MCF 10A (cell line): ENCODE measurements at regions not wholly inside any gene's neighbourhood (a gene's known extent, or its start where the extent isn't known, plus 50 kb on each side); places are given as distances from the start of the nearest gene placed in this dataset.

Source experiments
- BruUV-seq: library from RNA; stranded (reverse); fragments of 400-500 nt; replicated peaks from 2 replicates; lab custom pipeline; 2021; lab: Mats Ljungman, UMichigan
- CTCF ChIA-PET: fragments of 300-600 bp; sonication (Branson Sonifier 250); formaldehyde crosslinking; extraction: SDS; loops from one replicate; lab custom pipeline; 2021; ENCODE audit warnings: antibody characterized with exemption, inconsistent platforms; lab: Yijun Ruan, JAX
- POLR2A ChIA-PET: fragments of 300-600, 350-650 bp; sonication (Branson Sonifier 250); formaldehyde crosslinking; extraction: SDS; loops from one replicate; lab custom pipeline; 2020; ENCODE audit warnings: antibody characterized with exemption, inconsistent platforms; lab: Yijun Ruan, JAX
- DNase-seq: peaks from one replicate; pipeline ENCODE4 v3.0.0-alpha.2; 2018; ENCODE audit not compliant: unreplicated experiment
- H3K27ac Mint-ChIP-seq: one replicate; pipeline ENCODE4 v1.8.0; 2022; ENCODE audit warnings: mild to moderate bottlenecking, low read depth, mixed read lengths; ENCODE audit not compliant: unreplicated experiment
- H3K27me3 Mint-ChIP-seq: one replicate; pipeline ENCODE4 v1.8.0; 2022; ENCODE audit warnings: mixed read lengths; ENCODE audit not compliant: insufficient read depth, unreplicated experiment
- H3K36me3 Mint-ChIP-seq: one replicate; pipeline ENCODE4 v1.8.0; 2022; ENCODE audit warnings: mild to moderate bottlenecking, moderate library complexity, mixed read lengths; ENCODE audit not compliant: insufficient read depth, unreplicated experiment
- H3K4me1 Mint-ChIP-seq: one replicate; pipeline ENCODE4 v1.8.0; 2022; ENCODE audit warnings: mixed read lengths; ENCODE audit not compliant: insufficient read depth, unreplicated experiment
- H3K4me3 Mint-ChIP-seq: one replicate; pipeline ENCODE4 v1.8.0; 2022; ENCODE audit warnings: mild to moderate bottlenecking, moderate library complexity, mixed read lengths; ENCODE audit not compliant: unreplicated experiment
- H3K9me3 Mint-ChIP-seq: one replicate; pipeline ENCODE4 v1.8.0; 2022; ENCODE audit warnings: mixed read lengths; ENCODE audit not compliant: unreplicated experiment
- intact Hi-C: fragments of 100-400 bp; cut with micrococcal nuclease; formaldehyde crosslinking; loops from 2 replicates; pipeline ENCODE4 v1.14.1; 2022
- TF ChIP-seq, protein P1 (sequence below): fragments of 200-600 bp; IDR thresholded peaks from one replicate; pipeline ENCODE4 v1.8.0; 2022; ENCODE audit warnings: antibody characterized with exemption, mild to moderate bottlenecking; ENCODE audit not compliant: unreplicated experiment

DNA sequence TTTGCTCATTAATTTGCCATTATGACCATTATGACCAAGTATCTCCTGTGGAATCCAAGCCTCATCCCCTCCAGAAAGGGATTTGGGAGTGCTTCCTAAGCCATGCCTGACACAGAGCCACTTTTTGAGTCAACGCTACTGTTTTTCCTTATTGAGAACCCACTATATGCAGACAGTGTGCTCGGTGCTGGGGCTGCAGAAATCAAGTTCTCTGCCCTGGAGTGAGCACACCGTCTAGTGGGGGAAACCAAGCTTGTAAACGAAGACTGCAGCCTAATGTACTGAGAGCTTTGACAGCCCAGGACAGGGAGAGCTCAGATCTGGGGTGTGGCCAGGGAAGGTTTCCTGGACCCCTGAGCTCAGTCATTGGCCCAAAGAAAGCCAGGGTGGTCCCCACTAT lies 111.0 kb downstream of the ENGASE start:
- CTCF ChIA-PET: interaction anchor here (0.7 to 9.2 kb wide), 4 partner anchors 98 to 368 kb away, joined by 3 to 212 read pairs (median 6); no protein-coding TSS in a partner anchor
- DNase-seq: no peak
- Mint-ChIP-seq H3K9me3 (no peaks in the 10 kb centered on the region), H3K27ac (no peak overlapping the region), H3K4me3 (no peak overlapping the region), H3K36me3 (peaks cover 6% of the 10 kb centered on the region), H3K4me1 (no peaks in the 10 kb centered on the region), H3K27me3 (peaks cover 71% of the 10 kb centered on the region)
- BruUV-seq: no TSS peak
- intact Hi-C loops: no loop called here
- TF ChIP-seq, protein P1, sequence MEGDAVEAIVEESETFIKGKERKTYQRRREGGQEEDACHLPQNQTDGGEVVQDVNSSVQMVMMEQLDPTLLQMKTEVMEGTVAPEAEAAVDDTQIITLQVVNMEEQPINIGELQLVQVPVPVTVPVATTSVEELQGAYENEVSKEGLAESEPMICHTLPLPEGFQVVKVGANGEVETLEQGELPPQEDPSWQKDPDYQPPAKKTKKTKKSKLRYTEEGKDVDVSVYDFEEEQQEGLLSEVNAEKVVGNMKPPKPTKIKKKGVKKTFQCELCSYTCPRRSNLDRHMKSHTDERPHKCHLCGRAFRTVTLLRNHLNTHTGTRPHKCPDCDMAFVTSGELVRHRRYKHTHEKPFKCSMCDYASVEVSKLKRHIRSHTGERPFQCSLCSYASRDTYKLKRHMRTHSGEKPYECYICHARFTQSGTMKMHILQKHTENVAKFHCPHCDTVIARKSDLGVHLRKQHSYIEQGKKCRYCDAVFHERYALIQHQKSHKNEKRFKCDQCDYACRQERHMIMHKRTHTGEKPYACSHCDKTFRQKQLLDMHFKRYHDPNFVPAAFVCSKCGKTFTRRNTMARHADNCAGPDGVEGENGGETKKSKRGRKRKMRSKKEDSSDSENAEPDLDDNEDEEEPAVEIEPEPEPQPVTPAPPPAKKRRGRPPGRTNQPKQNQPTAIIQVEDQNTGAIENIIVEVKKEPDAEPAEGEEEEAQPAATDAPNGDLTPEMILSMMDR: no peak
- POLR2A ChIA-PET: interaction anchor here (0.9 kb wide), 1 partner anchor 42 kb away, joined by 5 read pairs; no protein-coding TSS in a partner anchor

DNA sequence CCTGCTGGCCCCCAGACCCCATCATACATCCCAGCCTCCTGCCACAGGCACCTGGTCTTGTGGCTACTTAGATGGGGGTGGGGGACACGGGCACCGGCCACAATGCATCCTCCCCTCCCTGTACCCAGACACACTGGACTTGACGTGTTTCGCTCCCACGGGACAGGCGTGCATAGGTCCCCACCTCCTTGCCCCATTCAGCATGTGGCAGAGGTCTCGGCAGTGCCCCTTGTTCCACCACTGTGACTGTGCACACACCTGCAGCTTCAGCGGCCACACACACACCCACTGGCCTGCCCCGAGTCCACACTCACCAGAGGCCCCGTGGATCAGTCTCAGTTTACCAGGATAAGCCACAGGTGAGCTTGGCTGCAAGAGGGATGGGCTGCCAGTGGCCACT lies 109.6 kb downstream of the ENGASE start:
- Mint-ChIP-seq H3K9me3 (no peaks in the 10 kb centered on the region), H3K4me3 (no peak overlapping the region), H3K27me3 (peaks cover 58% of the 10 kb centered on the region), H3K4me1 (no peaks in the 10 kb centered on the region), H3K36me3 (peaks cover 6% of the 10 kb centered on the region), H3K27ac (no peak overlapping the region)
- POLR2A ChIA-PET: no interaction called here
- no peak for DNase-seq
- intact Hi-C loops: no loop called here
- TF ChIP-seq, protein P1: no peak
- BruUV-seq: no TSS peak
- CTCF ChIA-PET: interaction anchor here (0.5 to 9.2 kb wide), 2 partner anchors 208 to 217 kb away, joined by 3 to 212 read pairs; no protein-coding TSS in a partner anchor

DNA sequence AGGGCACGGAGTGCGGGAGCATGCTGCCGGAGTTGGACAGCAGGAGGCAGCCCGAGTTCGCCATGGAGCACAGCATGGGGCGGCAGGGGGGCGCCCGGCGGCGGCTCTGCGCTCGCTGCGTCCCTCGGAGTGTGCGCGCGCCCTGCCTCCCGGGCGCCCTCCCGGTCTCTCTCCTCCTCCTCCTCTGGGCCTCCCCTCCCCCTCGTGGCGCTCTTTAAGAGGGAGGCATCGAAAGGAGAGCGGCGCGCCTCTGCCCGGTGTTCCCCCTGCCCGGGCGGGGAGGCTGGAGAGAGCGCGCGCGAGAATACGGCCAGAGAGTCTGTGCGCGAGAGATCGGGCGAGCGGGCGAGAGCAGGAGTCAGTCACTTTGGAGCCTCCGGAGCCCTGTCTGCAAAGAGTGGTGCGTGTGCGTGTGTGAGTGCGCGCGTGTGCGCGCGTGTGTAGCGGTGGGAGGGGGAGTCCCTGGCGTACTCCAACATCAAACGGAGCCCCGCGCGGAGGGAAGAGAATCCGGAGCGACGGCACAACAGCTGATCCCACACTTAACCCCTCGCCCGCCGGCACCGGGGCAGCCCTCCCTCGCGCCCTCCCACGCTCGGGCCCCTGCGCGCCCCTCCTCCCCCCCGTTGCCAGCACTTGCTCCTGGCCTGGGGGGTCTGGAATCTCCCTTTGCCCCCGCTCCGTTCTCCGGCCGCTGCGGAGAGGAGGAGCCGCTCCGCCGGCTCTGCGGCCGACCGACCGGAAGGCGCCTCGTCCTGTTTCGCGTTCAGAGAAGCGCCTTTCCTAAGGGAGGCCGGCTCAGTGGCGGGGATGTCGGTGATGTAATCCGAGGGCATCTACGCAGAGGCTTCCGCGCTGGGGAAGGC lies 108.9 kb downstream of the ENGASE start:
- no peak overlapping the region for H3K4me3 Mint-ChIP-seq
- H3K9me3 Mint-ChIP-seq: no peaks in the 10 kb centered on the region
- DNase-seq: no peak
- H3K36me3 Mint-ChIP-seq: peaks cover 6% of the 10 kb centered on the region
- CTCF ChIA-PET: interaction anchor here (0.5 to 9.2 kb wide), 2 partner anchors 209 to 217 kb away, joined by 3 to 212 read pairs; no protein-coding TSS in a partner anchor
- H3K4me1 Mint-ChIP-seq: no peaks in the 10 kb centered on the region
- H3K27ac Mint-ChIP-seq: no peak overlapping the region
- POLR2A ChIA-PET: no interaction called here
- TF ChIP-seq, protein P1: no peak
- H3K27me3 Mint-ChIP-seq: peaks cover 58% of the 10 kb centered on the region
- BruUV-seq: no TSS peak
- intact Hi-C loops: no loop called here

DNA sequence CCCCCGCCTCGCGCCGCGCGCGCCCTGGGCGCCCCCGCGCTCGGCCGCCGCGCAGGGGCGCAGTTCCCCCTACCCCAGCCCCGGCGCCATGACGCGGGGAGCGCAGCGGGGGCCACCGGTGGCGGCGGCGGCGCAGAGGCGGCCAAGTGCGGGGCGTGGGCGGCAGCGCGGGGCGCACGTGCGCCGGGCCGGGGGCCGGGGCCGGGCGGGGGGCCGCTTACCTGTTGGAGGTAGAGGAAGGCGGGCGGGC lies 108.3 kb downstream of the ENGASE start:
- ChIA-PET POLR2A (no interaction called here), CTCF (no interaction called here)
- intact Hi-C loops: no loop called here
- no peak overlapping the region for H3K27ac Mint-ChIP-seq
- H3K4me3 Mint-ChIP-seq: no peak overlapping the region
- TF ChIP-seq, protein P1: no peak
- BruUV-seq: no TSS peak
- H3K9me3 Mint-ChIP-seq: no peaks in the 10 kb centered on the region
- peaks cover 61% of the 10 kb centered on the region for H3K27me3 Mint-ChIP-seq
- DNase-seq: no peak
- H3K36me3 Mint-ChIP-seq: peaks cover 2% of the 10 kb centered on the region
- no peaks in the 10 kb centered on the region for H3K4me1 Mint-ChIP-seq
